Activated CD8-positive, alpha-beta T cell treated with anti-CD3 and anti-CD28 coated beads for 36 hours (primary cell): ENCODE measurements at regions not wholly inside any gene's neighbourhood (a gene's known extent, or its start where the extent isn't known, plus 50 kb on each side); places are given as distances from the start of the nearest gene placed in this dataset.

ENCODE experiments used
- ATAC-seq: fragments of 200-7000 bp; cut with Tn5 transposase; one replicate; pipeline ENCODE4 v1.10.0; 2021; ENCODE audit warnings: mild to moderate bottlenecking, moderate library complexity
- CTCF ChIA-PET: fragments of 350-600 bp; sonication (Branson Sonifier 250); formaldehyde crosslinking; loops from one replicate; lab custom pipeline; 2021; ENCODE audit warnings: antibody characterized with exemption; lab: Charles Lee
- POLR2A ChIA-PET: fragments of 350-600 bp; sonication (Branson Sonifier 250); formaldehyde crosslinking; loops from one replicate; lab custom pipeline; 2021; ENCODE audit warnings: antibody characterized with exemption; lab: Charles Lee
- DNase-seq: peaks from one replicate; pipeline ENCODE4 v3.0.0-alpha.2; 2020
- H3K27ac Mint-ChIP-seq: one replicate; pipeline ENCODE4 v1.8.0; 2021; ENCODE audit warnings: mild to moderate bottlenecking, mixed read lengths
- H3K27me3 Mint-ChIP-seq: one replicate; pipeline ENCODE4 v1.8.0; 2021; ENCODE audit warnings: mixed read lengths
- H3K36me3 Mint-ChIP-seq: one replicate; pipeline ENCODE4 v1.8.0; 2021; ENCODE audit warnings: low read depth, mixed read lengths
- H3K4me1 Mint-ChIP-seq: one replicate; pipeline ENCODE4 v1.8.0; 2021; ENCODE audit warnings: low read depth, mixed read lengths
- H3K4me3 Mint-ChIP-seq: one replicate; pipeline ENCODE4 v1.8.0; 2021; ENCODE audit warnings: mild to moderate bottlenecking, moderate library complexity, mixed read lengths
- H3K9me3 Mint-ChIP-seq: one replicate; pipeline ENCODE4 v1.8.0; 2021; ENCODE audit warnings: mixed read lengths
- CTCF ChIP-seq: fragments of 200-600 bp; IDR thresholded peaks from one replicate; pipeline ENCODE4 v1.8.0; 2022; ENCODE audit warnings: antibody characterized with exemption, mild to moderate bottlenecking
- intact Hi-C: fragments of 100-400 bp; cut with micrococcal nuclease; formaldehyde crosslinking; loops from one replicate; pipeline ENCODE4 v1.10.0; 2022

- Mint-ChIP-seq H3K4me1 (peaks cover 4% of the 10 kb centered on the region), H3K9me3 (no peaks in the 10 kb centered on the region), H3K27me3 (no peaks in the 10 kb centered on the region), H3K4me3 (no peak overlapping the region), H3K27ac (no peak overlapping the region), H3K36me3 (no peaks in the 10 kb centered on the region)
- ChIA-PET POLR2A (interaction anchor here (1.1 kb wide), 1 partner anchor 14 kb away, joined by 4 read pairs; no protein-coding TSS in a partner anchor), CTCF (interaction anchor here (1.5 kb wide), 1 partner anchor 227 kb away, joined by 3 read pairs; no protein-coding TSS in a partner anchor)
- no peak for DNase-seq
- intact Hi-C loops, result no loop called here
- no peak for TF ChIP-seq CTCF
- ATAC-seq, result no peak
Observed at GRCh38 chr5:173746047-173746646, 129.7 kb upstream of the BOD1 start.

- CTCF ChIA-PET, result no interaction called here
- H3K27ac Mint-ChIP-seq, result no peak overlapping the region
- no peaks in the 10 kb centered on the region for H3K27me3 Mint-ChIP-seq
- no peak overlapping the region for H3K4me3 Mint-ChIP-seq
- H3K4me1 Mint-ChIP-seq, result no peaks in the 10 kb centered on the region
- no peak for TF ChIP-seq CTCF
- no peaks in the 10 kb centered on the region for H3K36me3 Mint-ChIP-seq
- DNase-seq (no peak), ATAC-seq (no peak)
- POLR2A ChIA-PET, result no interaction called here
- intact Hi-C loops, result no loop called here
- no peaks in the 10 kb centered on the region for H3K9me3 Mint-ChIP-seq
Observed at GRCh38 chr5:173747876-173748275, 131.4 kb upstream of the BOD1 start.

- H3K4me1 Mint-ChIP-seq, result no peaks in the 10 kb centered on the region
- intact Hi-C loops, result no loop called here
- no peaks in the 10 kb centered on the region for H3K27me3 Mint-ChIP-seq
- ChIA-PET CTCF (no interaction called here), POLR2A (no interaction called here)
- H3K9me3 Mint-ChIP-seq, result no peaks in the 10 kb centered on the region
- ATAC-seq (no peak), DNase-seq (no peak)
- no peak overlapping the region for H3K27ac Mint-ChIP-seq
- no peaks in the 10 kb centered on the region for H3K36me3 Mint-ChIP-seq
- no peak overlapping the region for H3K4me3 Mint-ChIP-seq
- TF ChIP-seq CTCF, result no peak
Observed at GRCh38 chr5:173750538-173751265, 134.3 kb upstream of the BOD1 start.

- POLR2A ChIA-PET, result no interaction called here
- H3K27me3 Mint-ChIP-seq, result no peaks in the 10 kb centered on the region
Observed at GRCh38 chr5:173751266-173751600, 134.8 kb upstream of the BOD1 start.

More at GRCh38 chr5:173751266-173751600, 134.8 kb upstream of the BOD1 start:
- no peak overlapping the region for H3K4me3 Mint-ChIP-seq
- no peaks in the 10 kb centered on the region for H3K4me1 Mint-ChIP-seq
- no peaks in the 10 kb centered on the region for H3K9me3 Mint-ChIP-seq
- H3K27ac Mint-ChIP-seq, result no peak overlapping the region
- no peak for TF ChIP-seq CTCF
- no peak for DNase-seq
- intact Hi-C loops, result no loop called here
- H3K36me3 Mint-ChIP-seq, result no peaks in the 10 kb centered on the region
- no peak for ATAC-seq
- CTCF ChIA-PET, result no interaction called here
